NCI-H2081 treated with DMSO at 0.1 percent for 48 hours (cell line): ENCODE measurements at regions not wholly inside any gene's neighbourhood (a gene's known extent, or its start where the extent isn't known, plus 50 kb on each side); places are given as distances from the start of the nearest gene placed in this dataset.

ENCODE experiments used
- DNase-seq: peaks from one replicate; lab custom pipeline; 2025; lab: John Stamatoyannopoulos, UW

- DNase-seq, result no peak
These were observed 210.9 kb downstream of the ZC3H11B start for GRCh38 chr1:219401724-219402625.

- no peak for DNase-seq
These were observed 213.5 kb downstream of the ZC3H11B start for GRCh38 chr1:219399446-219399845.

GRCh38 chr1:219398815-219399396 lies 214.0 kb downstream of the ZC3H11B start:
- DNase-seq, result no peak

GRCh38 chr1:219397511-219397910 lies 215.4 kb downstream of the ZC3H11B start:
- DNase-seq, result no peak

DNA sequence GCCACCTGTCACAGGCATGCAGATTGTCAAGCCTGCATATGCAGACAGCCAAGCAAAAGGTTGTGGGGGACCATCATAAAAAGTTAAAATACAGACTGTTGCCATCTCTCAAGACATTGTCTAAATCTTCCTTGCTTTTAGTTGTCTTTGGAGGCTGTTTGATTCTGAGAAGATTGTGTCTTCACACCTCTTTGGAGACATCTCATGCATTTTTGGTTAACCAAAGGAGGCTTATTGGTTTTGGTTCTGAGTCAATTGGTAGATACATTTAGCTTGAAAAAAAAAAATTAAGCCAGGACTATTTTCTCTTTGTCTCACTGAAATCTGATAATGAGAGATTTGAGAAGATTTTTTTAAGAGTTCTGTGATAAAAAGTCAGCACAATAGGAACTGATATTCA lies 217.6 kb downstream of the LYPLAL1 start:
- no peak for DNase-seq

GRCh38 chr1:219387211-219387610 lies 213.5 kb downstream of the LYPLAL1 start:
- DNase-seq, result peak; percentile 60

GRCh38 chr1:219385787-219386427 lies 212.2 kb downstream of the LYPLAL1 start:
- DNase-seq, result peak; percentile 59

- DNase-seq, result no peak
These were observed 209.6 kb downstream of the LYPLAL1 start for GRCh38 chr1:219383281-219383680.

GRCh38 chr1:219381396-219381795 lies 207.7 kb downstream of the LYPLAL1 start:
- no peak for DNase-seq

- no peak for DNase-seq
These were observed 206.8 kb downstream of the LYPLAL1 start for GRCh38 chr1:219380463-219380862.

- no peak for DNase-seq
These were observed 206.0 kb downstream of the LYPLAL1 start for GRCh38 chr1:219379691-219380090.

GRCh38 chr1:219374636-219375035 lies 201.0 kb downstream of the LYPLAL1 start:
- DNase-seq, result no peak

- no peak for DNase-seq
These were observed 200.4 kb downstream of the LYPLAL1 start for GRCh38 chr1:219374046-219374566.

GRCh38 chr1:219373616-219373935 lies 199.9 kb downstream of the LYPLAL1 start:
- no peak for DNase-seq

- no peak for DNase-seq
These were observed 199.4 kb downstream of the LYPLAL1 start for GRCh38 chr1:219372916-219373615.

DNA sequence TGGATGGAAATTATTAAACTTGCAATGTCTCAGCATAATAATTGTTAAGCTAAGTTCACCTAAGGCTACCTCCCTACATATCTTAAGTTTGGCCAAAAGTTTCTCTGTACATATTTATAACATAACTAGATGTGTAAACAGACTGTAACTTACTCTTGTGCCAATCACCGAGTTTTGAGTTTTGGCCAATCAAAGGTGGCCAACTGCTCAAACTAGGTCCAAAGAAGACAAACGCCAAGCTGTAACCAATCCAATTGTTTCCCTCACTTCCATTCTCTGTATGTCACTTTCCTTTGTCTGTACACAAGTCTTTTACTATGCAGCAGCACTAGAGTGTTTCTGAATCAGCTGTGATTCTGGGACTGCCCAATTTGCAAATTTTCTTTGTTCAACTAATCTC lies 197.8 kb downstream of the LYPLAL1 start:
- no peak for DNase-seq

GRCh38 chr1:219367496-219367895 lies 193.8 kb downstream of the LYPLAL1 start:
- peak; percentile 75 for DNase-seq

GRCh38 chr1:219365451-219365850 lies 191.8 kb downstream of the LYPLAL1 start:
- no peak for DNase-seq

- DNase-seq, result no peak
These were observed 189.0 kb downstream of the LYPLAL1 start for GRCh38 chr1:219362702-219363101.

DNA sequence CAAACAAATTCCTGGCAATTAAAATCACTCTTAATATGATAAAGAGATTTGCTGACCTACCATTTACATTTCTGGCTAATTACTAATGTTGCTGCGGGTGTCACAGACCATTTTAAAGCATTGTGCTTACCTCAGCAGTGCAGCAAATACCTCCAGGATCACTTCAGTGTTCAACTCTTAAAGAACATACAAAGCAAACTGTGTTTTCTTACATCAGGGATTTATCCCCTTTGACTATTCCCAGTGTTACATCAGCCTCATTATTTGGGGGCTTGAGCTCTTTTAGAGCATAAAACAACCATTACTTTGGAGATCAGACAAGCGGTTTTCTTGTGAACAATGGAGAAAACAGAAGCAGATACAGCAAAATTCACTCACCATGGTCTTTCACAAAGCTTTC lies 185.4 kb downstream of the LYPLAL1 start:
- DNase-seq, result no peak

DNA sequence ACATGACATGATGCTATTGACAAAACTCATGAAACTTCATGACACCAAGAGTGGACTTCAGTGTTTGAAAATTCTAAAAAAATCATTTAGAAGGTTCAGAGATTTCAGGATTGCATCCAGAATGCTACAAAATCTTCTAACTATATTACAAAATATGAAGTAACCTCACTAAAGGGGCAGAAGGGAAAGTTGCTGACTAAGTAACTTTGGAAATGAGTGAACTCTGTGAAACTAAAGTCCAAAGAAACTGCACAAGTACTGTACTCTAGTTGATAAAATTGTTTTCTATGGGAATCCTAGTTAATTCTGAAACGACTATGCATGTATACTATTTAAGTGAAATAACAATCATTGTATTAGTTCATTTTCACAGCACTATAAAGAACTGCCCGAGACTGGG lies 184.4 kb downstream of the LYPLAL1 start:
- DNase-seq, result no peak

DNA sequence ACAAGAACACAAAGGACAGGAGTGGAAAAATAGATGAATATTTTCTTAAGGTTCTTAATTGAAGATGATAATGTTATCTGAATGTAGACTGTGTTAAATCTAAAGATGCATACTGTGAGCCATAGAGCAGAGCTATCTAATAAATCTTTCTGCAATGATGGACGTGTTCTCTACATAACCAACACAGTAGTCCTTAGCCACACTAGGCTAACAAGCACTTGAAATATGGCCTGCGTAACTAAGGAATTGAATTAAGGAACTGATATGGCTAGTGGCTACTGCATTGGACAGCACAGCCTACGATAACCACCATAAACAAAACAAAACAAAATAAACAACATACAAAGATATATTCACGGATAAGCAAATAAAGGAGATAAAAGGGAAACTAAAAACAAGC lies 181.3 kb downstream of the LYPLAL1 start:
- no peak for DNase-seq
